ENCODE measurements at regions not wholly inside any gene's neighbourhood (a gene's known extent, or its start where the extent isn't known, plus 50 kb on each side); places are given as distances from the start of the nearest gene placed in this dataset.
"Not testable (repeated sequence)": the region's sequence is repeated elsewhere in the genome, so short reads cannot be mapped to it uniquely, and the experiment has no call there.

GRCh38 chr7:28328822-28329660 lies 83.3 kb upstream of the CREB5 start:
- in situ Hi-C loops (cut with HindIII; ENCODE audit: low sequenced_read_pairs), result no loop called here

GRCh38 chr7:28329661-28330363 lies 82.5 kb upstream of the CREB5 start:
- in situ Hi-C loops (cut with HindIII; ENCODE audit: low sequenced_read_pairs), result no loop called here

GRCh38 chr7:28330384-28331070 lies 81.8 kb upstream of the CREB5 start:
- in situ Hi-C loops (cut with HindIII; ENCODE audit: low sequenced_read_pairs), result no loop called here

- in situ Hi-C loops (cut with HindIII; ENCODE audit: low sequenced_read_pairs), result no loop called here
These were observed 80.3 kb upstream of the CREB5 start for GRCh38 chr7:28332046-28332445.

GRCh38 chr7:28333548-28333947 lies 78.8 kb upstream of the CREB5 start:
- in situ Hi-C loops (cut with HindIII; ENCODE audit: low sequenced_read_pairs), result not testable (repeated sequence)

- in situ Hi-C loops (cut with HindIII; ENCODE audit: low sequenced_read_pairs), result no loop called here
These were observed 75.5 kb upstream of the CREB5 start for GRCh38 chr7:28336806-28337205.

- in situ Hi-C loops (cut with HindIII; ENCODE audit: low sequenced_read_pairs), result no loop called here
These were observed 74.3 kb upstream of the CREB5 start for GRCh38 chr7:28338041-28338440.

- in situ Hi-C loops (cut with HindIII; ENCODE audit: low sequenced_read_pairs), result no loop called here
These were observed 68.9 kb upstream of the CREB5 start for GRCh38 chr7:28343462-28343861.

GRCh38 chr7:28346256-28346655 lies 66.1 kb upstream of the CREB5 start:
- in situ Hi-C loops (cut with HindIII; ENCODE audit: low sequenced_read_pairs), result no loop called here

GRCh38 chr7:28346676-28347363 lies 65.5 kb upstream of the CREB5 start:
- in situ Hi-C loops (cut with HindIII; ENCODE audit: low sequenced_read_pairs), result no loop called here

GRCh38 chr7:28347475-28348318 lies 64.6 kb upstream of the CREB5 start:
- in situ Hi-C loops (cut with HindIII; ENCODE audit: low sequenced_read_pairs), result no loop called here

- in situ Hi-C loops (cut with HindIII; ENCODE audit: low sequenced_read_pairs), result no loop called here
These were observed 63.7 kb upstream of the CREB5 start for GRCh38 chr7:28348636-28349035.

- in situ Hi-C loops (cut with HindIII; ENCODE audit: low sequenced_read_pairs), result no loop called here
These were observed 62.7 kb upstream of the CREB5 start for GRCh38 chr7:28349637-28350036.

GRCh38 chr7:28350662-28351061 lies 61.7 kb upstream of the CREB5 start:
- in situ Hi-C loops (cut with HindIII; ENCODE audit: low sequenced_read_pairs), result no loop called here

- in situ Hi-C loops (cut with HindIII; ENCODE audit: low sequenced_read_pairs), result no loop called here
These were observed 60.9 kb upstream of the CREB5 start for GRCh38 chr7:28351450-28351849.

- in situ Hi-C loops (cut with HindIII; ENCODE audit: low sequenced_read_pairs), result no loop called here
These were observed 57.5 kb upstream of the CREB5 start for GRCh38 chr7:28354601-28355402.

GRCh38 chr7:28355635-28356319 lies 56.5 kb upstream of the CREB5 start:
- in situ Hi-C loops (cut with HindIII; ENCODE audit: low sequenced_read_pairs), result no loop called here

GRCh38 chr7:28356619-28357018 lies 55.7 kb upstream of the CREB5 start:
- in situ Hi-C loops (cut with HindIII; ENCODE audit: low sequenced_read_pairs), result no loop called here

- in situ Hi-C loops (cut with HindIII; ENCODE audit: low sequenced_read_pairs), result no loop called here
These were observed 53.9 kb upstream of the CREB5 start for GRCh38 chr7:28358423-28358868.
